ENCODE measurements at regions not wholly inside any gene's neighbourhood (a gene's known extent, or its start where the extent isn't known, plus 50 kb on each side); places are given as distances from the start of the nearest gene placed in this dataset.

DNA sequence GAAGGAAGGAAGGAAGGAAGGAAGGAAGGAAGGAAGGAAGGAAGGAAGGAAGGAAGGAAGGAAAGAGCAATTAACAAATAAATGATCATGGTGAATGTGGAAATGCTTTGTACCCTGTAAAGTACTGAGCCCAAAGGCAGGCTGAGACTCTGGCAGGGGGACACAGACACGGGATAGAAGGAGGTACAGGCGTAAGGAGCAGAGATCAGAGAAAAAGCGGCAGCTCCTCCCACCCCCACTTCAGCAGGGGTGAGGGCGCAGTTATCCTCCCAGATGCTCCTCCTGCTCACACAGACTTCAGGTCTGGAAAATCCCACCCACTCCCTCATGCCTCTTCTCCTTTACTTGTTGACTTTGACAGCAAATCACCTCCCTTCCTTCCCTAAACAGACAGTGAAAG is 464.5 kb downstream of the MATN1 start:
- POLR2A ChIA-PET = no interaction called here
- CTCF ChIA-PET = no interaction called here
- no peak for TF ChIP-seq CTCF (IDR thresholded peaks at IDR 0.05; ENCODE audit: control extremely low read depth, extremely low read depth, low read depth, missing control alignments)
- no peak for DNase-seq (ENCODE audit: extremely low spot score)

DNA sequence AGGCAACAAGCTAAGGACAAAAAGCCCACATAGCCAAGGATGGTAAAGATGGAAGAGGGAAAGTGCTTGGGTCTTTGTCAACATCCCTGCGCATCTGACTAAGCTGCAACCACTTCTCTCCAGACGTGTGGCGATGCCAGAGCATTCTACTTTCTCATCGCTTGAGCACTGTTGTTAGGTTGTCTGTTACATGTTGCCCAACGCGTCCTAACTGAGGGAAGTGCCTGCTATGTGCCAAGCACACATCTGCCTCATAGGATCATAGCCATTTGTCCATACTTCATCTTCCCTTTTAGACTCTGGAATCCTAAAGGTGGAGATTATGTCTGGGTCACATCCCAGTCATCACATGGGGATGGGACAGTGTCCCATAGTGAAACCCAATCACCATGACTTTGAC is 464.9 kb downstream of the MATN1 start:
- ChIA-PET CTCF (no interaction called here), POLR2A (no interaction called here)
- no peak for TF ChIP-seq CTCF (IDR thresholded peaks at IDR 0.05; ENCODE audit: control extremely low read depth, extremely low read depth, low read depth, missing control alignments)
- no peak for DNase-seq (ENCODE audit: extremely low spot score)

GRCh38 chr1:30257742-30258380 is 465.5 kb downstream of the MATN1 start:
- ChIA-PET POLR2A (no interaction called here), CTCF (no interaction called here)
- no peak for TF ChIP-seq CTCF (IDR thresholded peaks at IDR 0.05; ENCODE audit: control extremely low read depth, extremely low read depth, low read depth, missing control alignments)
- DNase-seq (ENCODE audit: extremely low spot score) = no peak

DNA sequence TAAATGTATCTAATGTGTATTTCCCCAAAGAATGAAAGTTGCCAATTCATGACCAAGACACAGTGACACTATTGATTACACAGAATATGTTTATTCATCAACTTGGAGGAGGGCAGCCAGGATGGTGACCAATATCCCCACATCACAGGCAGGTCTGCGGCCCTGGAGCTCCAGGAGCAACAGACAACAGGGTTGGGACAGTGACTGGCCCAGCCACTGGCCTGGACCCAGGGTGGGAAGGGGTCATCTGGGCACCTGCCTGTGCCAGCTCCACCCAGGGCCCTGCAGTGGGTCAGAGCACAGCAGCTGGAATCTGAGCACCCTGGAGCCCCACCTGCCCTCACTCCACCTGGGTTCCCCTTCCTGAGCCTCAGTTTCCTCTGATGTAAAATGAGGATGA is 466.1 kb downstream of the MATN1 start:
- TF ChIP-seq CTCF (IDR thresholded peaks at IDR 0.05; ENCODE audit: control extremely low read depth, extremely low read depth, low read depth, missing control alignments) = no peak
- ChIA-PET CTCF (no interaction called here), POLR2A (no interaction called here)

DNA sequence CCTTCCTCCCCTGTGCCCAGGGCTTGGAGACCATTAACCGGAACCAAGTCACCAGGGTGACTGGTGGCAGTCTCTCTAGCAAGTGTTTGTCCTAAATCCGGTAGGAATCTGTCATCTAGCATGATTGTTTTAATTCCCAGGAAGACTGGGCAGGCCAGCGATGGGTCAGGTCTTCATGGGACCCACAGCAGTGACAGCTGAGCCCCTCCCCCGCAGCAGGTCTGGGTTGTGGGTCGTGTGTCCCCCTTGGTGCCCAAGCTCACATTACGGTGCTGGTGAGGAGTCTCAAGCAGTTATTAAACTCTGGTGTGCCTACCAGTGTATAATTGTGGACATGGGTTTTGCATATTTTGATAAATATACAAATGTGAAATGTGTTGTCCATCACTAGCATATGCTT is 466.5 kb downstream of the MATN1 start:
- TF ChIP-seq CTCF (IDR thresholded peaks at IDR 0.05; ENCODE audit: control extremely low read depth, extremely low read depth, low read depth, missing control alignments) = no peak
- CTCF ChIA-PET = interaction anchor here (1.0 kb wide), 1 partner anchor 76 kb away, joined by 3 read pairs; no protein-coding TSS in a partner anchor
- DNase-seq (ENCODE audit: extremely low spot score) = no peak
- POLR2A ChIA-PET = no interaction called here

More for the DNA sequence above, 466.1 kb downstream of the MATN1 start:
- DNase-seq (ENCODE audit: extremely low spot score) = no peak

DNA sequence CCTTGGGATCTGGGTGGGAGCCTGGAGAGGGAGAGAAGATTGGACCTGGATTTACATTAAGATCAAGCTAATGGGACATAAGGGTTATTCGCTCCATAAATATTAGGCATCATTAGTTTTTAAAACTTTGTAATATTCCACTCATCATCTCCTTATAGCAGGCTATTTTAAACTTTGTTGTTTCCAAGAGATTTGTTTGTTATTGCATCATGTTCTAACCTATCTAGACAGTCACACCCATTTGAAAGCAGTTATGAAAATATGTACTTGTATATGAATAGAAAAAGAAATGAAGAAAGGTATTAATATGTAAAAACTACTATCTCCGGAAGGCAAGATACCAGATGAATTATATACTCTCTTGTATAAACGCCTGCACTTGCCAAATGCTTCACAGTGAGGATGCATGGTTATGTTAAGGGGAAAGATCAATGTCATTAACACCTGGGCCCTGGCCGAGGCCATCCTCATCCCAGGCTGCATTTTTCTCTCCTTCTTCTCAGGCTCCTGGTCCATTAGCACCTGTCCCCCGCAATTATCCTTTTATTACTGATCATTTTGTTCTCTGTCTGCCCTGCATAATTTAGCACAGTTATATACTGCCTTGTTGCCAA is 468.2 kb downstream of the MATN1 start:
- no peak for DNase-seq (ENCODE audit: extremely low spot score)
- ChIA-PET POLR2A (no interaction called here), CTCF (no interaction called here)
- no peak for TF ChIP-seq CTCF (IDR thresholded peaks at IDR 0.05; ENCODE audit: control extremely low read depth, extremely low read depth, low read depth, missing control alignments)

Data from GM10248 (cell line).